SK-N-MC (cell line): ENCODE measurements at regions not wholly inside any gene's neighbourhood (a gene's known extent, or its start where the extent isn't known, plus 50 kb on each side); places are given as distances from the start of the nearest gene placed in this dataset.
"Not testable (repeated sequence)": the region's sequence is repeated elsewhere in the genome, so short reads cannot be mapped to it uniquely, and the experiment has no call there.

Experiments used
- DNase-seq: peaks from one replicate; pipeline ENCODE4 v3.0.0-alpha.2; 2011; ENCODE audit warnings: low read depth, low spot score
- H3K27ac ChIP-seq: fragments of 200-600 bp; sonication (generic); 2 replicates; pipeline ENCODE4 v1.5.1; 2016; ENCODE audit warnings: mixed run types
- H3K36me3 ChIP-seq: fragments of 200-600 bp; sonication (generic); 2 replicates; pipeline ENCODE4 v1.6.1; 2017; ENCODE audit warnings: antibody characterized with exemption, low read length, mixed read lengths; ENCODE audit not compliant: insufficient read depth
- H3K4me3 ChIP-seq: fragments of 200-600 bp; sonication (generic); 2 replicates; pipeline ENCODE4 v1.5.1; 2016
- H3K9ac ChIP-seq: fragments of 200-600 bp; sonication (generic); 2 replicates; pipeline ENCODE4 v1.8.0; 2017; ENCODE audit warnings: mixed run types, mixed read lengths; ENCODE audit not compliant: insufficient read length
- H3K9me3 ChIP-seq: fragments of 200-600 bp; sonication (generic); 2 replicates; pipeline ENCODE4 v1.6.1; 2017; ENCODE audit warnings: low read depth, mild to moderate bottlenecking, antibody characterized with exemption, low read length, moderate library complexity, mixed read lengths
- EZH2 ChIP-seq: fragments of 200-600 bp; sonication (generic); IDR thresholded peaks from one replicate; pipeline ENCODE4 v1.6.1; 2017; ENCODE audit warnings: antibody characterized with exemption
- FOXP2 ChIP-seq: optimal IDR thresholded peaks from 2 replicates; pipeline ENCODE3; 2011; ENCODE audit warnings: mild to moderate bottlenecking, moderate library complexity; ENCODE audit not compliant: insufficient read depth; ENCODE audit errors: extremely low read length, control extremely low read depth
- POLR2AphosphoS5 ChIP-seq: IDR thresholded peaks from 2 replicates; pipeline ENCODE4 v1.6.1; 2012; ENCODE audit warnings: mild to moderate bottlenecking, low read depth, low read length, borderline replicate concordance

GRCh38 chr20:60101891-60102281 lies 143.7 kb downstream of the CDH26 start:
- Histone ChIP-seq H3K9me3 (no peaks in the 10 kb centered on the region), H3K4me3 (no peak overlapping the region), H3K27ac (no peak overlapping the region), H3K9ac (no peak overlapping the region), H3K36me3 (no peaks in the 10 kb centered on the region)
- no peak for DNase-seq
- TF ChIP-seq FOXP2, result no peak

- TF ChIP-seq EZH2 (no peak), FOXP2 (no peak), POLR2AphosphoS5 (no peak)
- DNase-seq, result no peak
- H3K27ac ChIP-seq, result no peak overlapping the region
- no peak overlapping the region for H3K4me3 ChIP-seq
- no peak overlapping the region for H3K9ac ChIP-seq
- H3K9me3 ChIP-seq, result no peaks in the 10 kb centered on the region
- no peaks in the 10 kb centered on the region for H3K36me3 ChIP-seq
Measured at GRCh38 chr20:60102665-60103210, 144.5 kb downstream of the CDH26 start.

DNA sequence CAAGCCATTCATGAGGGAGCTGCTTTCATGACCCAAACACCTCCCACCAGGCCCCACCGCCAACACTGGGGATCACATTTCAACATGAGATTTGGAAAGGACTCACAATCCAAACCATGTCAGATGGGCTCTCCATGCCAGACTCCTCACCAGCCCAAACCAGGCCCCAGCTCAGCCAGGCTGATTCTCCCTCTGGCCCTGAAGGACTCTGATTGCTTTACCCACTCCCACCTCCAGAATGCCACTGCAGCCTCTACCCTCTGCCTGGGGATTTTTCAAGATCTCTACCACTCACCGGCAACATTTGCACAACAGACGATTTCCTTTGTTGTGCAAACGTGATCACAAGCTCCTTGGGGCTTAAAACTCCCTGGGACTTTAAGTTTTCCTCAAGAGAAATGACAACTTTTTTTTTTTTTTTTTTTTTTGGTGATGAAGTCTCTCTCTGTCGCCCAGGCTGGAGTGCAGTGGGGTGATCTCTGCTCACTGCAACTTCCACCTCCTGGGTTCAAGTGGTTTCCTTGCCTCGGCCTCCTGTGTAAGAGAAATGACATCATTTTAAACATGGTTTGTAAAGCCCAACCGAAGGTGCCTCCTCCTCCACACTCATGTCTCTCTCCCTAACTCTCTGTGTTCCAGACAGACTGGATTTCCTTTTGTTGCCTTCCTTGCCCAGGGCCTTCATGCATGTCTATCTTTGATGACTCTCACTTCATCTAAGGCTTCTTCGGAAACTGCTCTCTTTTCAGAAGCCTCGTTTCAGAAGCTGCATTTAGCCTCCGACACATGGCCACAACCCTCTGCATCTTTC lies 147.0 kb downstream of the CDH26 start:
- TF ChIP-seq POLR2AphosphoS5 (no peak), EZH2 (no peak), FOXP2 (no peak)
- H3K4me3 ChIP-seq, result no peak overlapping the region
- H3K27ac ChIP-seq, result no peak overlapping the region
- H3K9me3 ChIP-seq, result no peaks in the 10 kb centered on the region
- no peak overlapping the region for H3K9ac ChIP-seq
- DNase-seq, result no peak
- H3K36me3 ChIP-seq, result no peaks in the 10 kb centered on the region

DNA sequence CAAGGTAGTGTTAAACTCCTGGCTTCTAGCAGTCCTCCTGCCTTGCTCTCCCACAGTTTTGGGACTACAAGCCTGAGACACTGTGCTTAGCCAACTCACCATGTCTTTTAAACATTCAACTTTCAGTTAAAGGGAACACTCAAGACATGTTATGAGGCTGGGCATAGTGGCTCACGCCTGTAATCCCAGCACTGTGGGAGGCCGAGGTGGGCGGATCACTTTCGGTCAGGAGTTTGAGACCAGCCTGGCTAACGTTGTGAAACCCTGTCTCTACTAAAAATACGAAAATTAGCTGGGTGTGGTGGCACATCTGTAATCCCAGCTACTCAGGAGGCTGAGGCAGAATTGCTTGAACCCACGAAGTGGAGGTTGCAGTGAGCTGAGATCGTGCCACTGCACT lies 148.0 kb downstream of the CDH26 start:
- H3K9ac ChIP-seq, H3K27ac ChIP-seq, DNase-seq, H3K9me3 ChIP-seq, H3K36me3 ChIP-seq, H3K4me3 ChIP-seq: not testable (repeated sequence)

- H3K27ac ChIP-seq, result no peak overlapping the region
- H3K9me3 ChIP-seq, result no peaks in the 10 kb centered on the region
- H3K9ac ChIP-seq, result no peak overlapping the region
- no peak for DNase-seq
- no peaks in the 10 kb centered on the region for H3K36me3 ChIP-seq
- no peak for TF ChIP-seq POLR2AphosphoS5
- H3K4me3 ChIP-seq, result no peak overlapping the region
Measured at GRCh38 chr20:60107621-60108390, 149.6 kb downstream of the CDH26 start.

DNA sequence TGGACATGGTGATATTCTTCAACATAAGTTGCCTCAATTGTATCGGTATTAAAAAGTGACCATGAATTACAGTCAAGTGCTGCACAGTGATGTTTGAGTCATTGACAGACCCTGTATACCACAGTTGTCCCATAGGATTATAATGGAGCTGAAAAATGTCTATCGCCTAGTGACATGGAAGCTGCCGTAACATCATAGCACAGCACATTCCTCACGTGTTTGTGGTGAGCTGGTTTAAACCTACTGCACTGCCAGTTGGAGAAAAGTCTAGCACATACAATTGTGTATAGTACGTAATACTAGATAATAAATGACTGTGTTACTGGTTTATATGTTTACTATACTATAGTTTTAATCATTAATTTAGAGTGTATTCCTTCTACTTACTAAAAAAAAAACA lies 150.2 kb downstream of the CDH26 start:
- Histone ChIP-seq H3K9me3 (no peaks in the 10 kb centered on the region), H3K9ac (no peak overlapping the region), H3K36me3 (no peaks in the 10 kb centered on the region), H3K27ac (no peak overlapping the region), H3K4me3 (no peak overlapping the region)
- no peak for TF ChIP-seq FOXP2
- no peak for TF ChIP-seq EZH2
- TF ChIP-seq POLR2AphosphoS5, result no peak
- DNase-seq, result no peak

- H3K9ac ChIP-seq, result no peak overlapping the region
- TF ChIP-seq FOXP2, result no peak
- no peak for TF ChIP-seq EZH2
- TF ChIP-seq POLR2AphosphoS5, result no peak
- DNase-seq, result no peak
- no peak overlapping the region for H3K27ac ChIP-seq
- no peak overlapping the region for H3K4me3 ChIP-seq
- H3K9me3 ChIP-seq, result no peaks in the 10 kb centered on the region
- no peaks in the 10 kb centered on the region for H3K36me3 ChIP-seq
Measured at GRCh38 chr20:60113024-60113724, 155.0 kb downstream of the CDH26 start.

GRCh38 chr20:60113771-60114170 lies 155.5 kb downstream of the CDH26 start:
- DNase-seq, result no peak
- no peak overlapping the region for H3K27ac ChIP-seq
- TF ChIP-seq POLR2AphosphoS5, result no peak
- TF ChIP-seq FOXP2, result no peak
- no peak for TF ChIP-seq EZH2

GRCh38 chr20:60115451-60115850 lies 157.2 kb downstream of the CDH26 start:
- Histone ChIP-seq H3K27ac (no peak overlapping the region), H3K4me3 (no peak overlapping the region), H3K9ac (no peak overlapping the region), H3K9me3 (no peaks in the 10 kb centered on the region), H3K36me3 (no peaks in the 10 kb centered on the region)
- TF ChIP-seq POLR2AphosphoS5 (no peak), FOXP2 (no peak), EZH2 (no peak)
- no peak for DNase-seq

More at GRCh38 chr20:60113771-60114170, 155.5 kb downstream of the CDH26 start:
- no peaks in the 10 kb centered on the region for H3K36me3 ChIP-seq
- H3K4me3 ChIP-seq, result no peak overlapping the region
- no peak overlapping the region for H3K9ac ChIP-seq
- H3K9me3 ChIP-seq, result no peaks in the 10 kb centered on the region
